SK-MEL-5 (cell line): ENCODE measurements at regions not wholly inside any gene's neighbourhood (a gene's known extent, or its start where the extent isn't known, plus 50 kb on each side); places are given as distances from the start of the nearest gene placed in this dataset.

Source experiments
- DNase-seq: peaks from one replicate; pipeline ENCODE4 v3.0.0-alpha.2; 2016; ENCODE audit warnings: low read depth, low spot score
- in situ Hi-C: cut with HindIII; loops from 2 replicates; pipeline ENCODE4 v1.10.0; 2016; ENCODE audit warnings: low sequenced_read_pairs, high pct_unique_total_duplicates, low pct_unique_long_range_greater_than_20kb

- DNase-seq: no peak
- in situ Hi-C loops: no loop called here
Observed at GRCh38 chr7:110027385-110027784, 1063.5 kb upstream of the LRRN3 start.

GRCh38 chr7:110043519-110043918 lies 1047.4 kb upstream of the LRRN3 start:
- in situ Hi-C loops: no loop called here
- no peak for DNase-seq

- in situ Hi-C loops: no loop called here
- DNase-seq: no peak
Observed at GRCh38 chr7:110050785-110051184, 1040.1 kb upstream of the LRRN3 start.

GRCh38 chr7:110051372-110051771 lies 1039.6 kb upstream of the LRRN3 start:
- in situ Hi-C loops: no loop called here

GRCh38 chr7:110056331-110056730 lies 1034.6 kb upstream of the LRRN3 start:
- DNase-seq: no peak
- in situ Hi-C loops: no loop called here

More at GRCh38 chr7:110051372-110051771, 1039.6 kb upstream of the LRRN3 start:
- no peak for DNase-seq

- DNase-seq: no peak
- in situ Hi-C loops: no loop called here
Observed at GRCh38 chr7:110058401-110058800, 1032.5 kb upstream of the LRRN3 start.

DNA sequence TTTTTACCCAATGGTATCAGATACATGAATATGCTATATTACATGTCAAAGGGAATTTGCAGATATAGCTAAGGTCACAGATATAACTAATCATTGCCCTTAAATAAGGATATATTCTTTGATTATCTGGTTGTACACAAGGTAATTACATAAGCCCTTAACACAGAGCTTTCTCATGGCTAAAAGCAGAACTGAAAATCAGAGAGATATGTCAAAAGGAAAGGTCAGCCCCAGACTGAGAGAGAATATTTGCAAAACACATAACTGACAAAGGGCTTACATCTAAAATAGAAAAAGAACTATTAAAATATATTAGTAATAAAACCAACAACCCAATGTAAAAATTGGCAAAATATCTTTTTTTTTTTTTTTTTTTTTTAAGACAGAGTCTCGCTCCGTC lies 1029.5 kb upstream of the LRRN3 start:
- no peak for DNase-seq
- in situ Hi-C loops: no loop called here

DNA sequence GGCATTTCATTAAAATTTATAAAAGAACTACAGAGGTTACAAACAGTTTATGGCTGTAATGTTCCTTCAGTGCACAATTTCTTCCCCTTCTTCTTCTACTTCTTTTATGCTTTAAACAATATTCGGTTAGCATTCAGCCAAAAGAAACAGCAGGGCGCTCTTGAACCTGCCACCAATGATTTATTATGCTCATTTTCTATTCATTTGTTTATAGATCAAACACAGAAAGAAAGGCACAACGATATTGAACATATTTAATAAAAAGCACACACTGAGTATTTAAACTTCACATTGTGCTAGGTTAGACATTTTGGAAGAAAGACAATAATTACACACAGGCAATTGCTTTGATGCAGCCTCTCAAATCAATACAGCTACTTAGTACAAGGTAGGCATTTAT lies 1025.8 kb upstream of the LRRN3 start:
- no peak for DNase-seq
- in situ Hi-C loops: no loop called here

DNA sequence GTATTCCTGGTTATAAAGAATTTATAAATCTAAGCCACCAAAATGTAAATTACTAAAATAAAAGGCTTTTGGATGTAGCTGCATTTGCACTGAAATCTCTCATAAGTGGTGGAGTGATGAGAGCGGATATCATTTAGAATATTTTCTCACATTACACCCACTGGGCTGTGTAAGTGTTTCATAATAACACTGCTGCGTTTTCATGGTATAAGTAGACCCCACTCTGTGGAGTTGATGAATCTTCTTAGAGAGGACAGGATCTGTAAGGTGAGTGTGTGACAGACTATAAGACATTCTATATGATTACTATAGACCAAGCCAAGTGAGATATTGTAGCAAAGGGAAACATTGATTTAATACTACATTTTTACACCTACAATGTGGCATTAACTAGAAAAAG lies 1024.1 kb upstream of the LRRN3 start:
- in situ Hi-C loops: no loop called here
- DNase-seq: no peak

GRCh38 chr7:110071192-110071591 lies 1019.7 kb upstream of the LRRN3 start:
- in situ Hi-C loops: no loop called here

DNA sequence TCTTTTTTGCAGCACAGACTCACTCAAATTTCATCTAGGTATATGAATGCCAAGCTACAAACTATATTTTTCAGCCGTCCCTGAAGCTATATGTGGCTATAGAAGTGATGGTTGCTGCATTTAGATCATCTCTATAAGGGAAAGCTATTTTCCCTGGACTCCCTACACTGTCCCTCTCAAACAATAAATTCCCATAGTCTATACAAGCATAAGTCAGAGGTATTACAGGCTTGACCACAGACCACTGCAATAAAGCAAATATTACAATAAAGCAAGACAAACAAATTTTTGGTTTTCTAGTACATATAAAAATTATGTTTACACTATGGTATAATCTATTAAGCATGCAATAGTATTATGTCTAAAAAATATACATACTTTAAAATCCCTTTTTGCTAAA lies 1015.5 kb upstream of the LRRN3 start:
- DNase-seq: no peak
- in situ Hi-C loops: no loop called here

More at GRCh38 chr7:110071192-110071591, 1019.7 kb upstream of the LRRN3 start:
- DNase-seq: no peak

- in situ Hi-C loops: no loop called here
Observed at GRCh38 chr7:110076194-110076593, 1014.7 kb upstream of the LRRN3 start.

GRCh38 chr7:110084181-110084807 lies 1006.6 kb upstream of the LRRN3 start:
- DNase-seq: no peak
- in situ Hi-C loops: no loop called here

More at GRCh38 chr7:110076194-110076593, 1014.7 kb upstream of the LRRN3 start:
- no peak for DNase-seq

DNA sequence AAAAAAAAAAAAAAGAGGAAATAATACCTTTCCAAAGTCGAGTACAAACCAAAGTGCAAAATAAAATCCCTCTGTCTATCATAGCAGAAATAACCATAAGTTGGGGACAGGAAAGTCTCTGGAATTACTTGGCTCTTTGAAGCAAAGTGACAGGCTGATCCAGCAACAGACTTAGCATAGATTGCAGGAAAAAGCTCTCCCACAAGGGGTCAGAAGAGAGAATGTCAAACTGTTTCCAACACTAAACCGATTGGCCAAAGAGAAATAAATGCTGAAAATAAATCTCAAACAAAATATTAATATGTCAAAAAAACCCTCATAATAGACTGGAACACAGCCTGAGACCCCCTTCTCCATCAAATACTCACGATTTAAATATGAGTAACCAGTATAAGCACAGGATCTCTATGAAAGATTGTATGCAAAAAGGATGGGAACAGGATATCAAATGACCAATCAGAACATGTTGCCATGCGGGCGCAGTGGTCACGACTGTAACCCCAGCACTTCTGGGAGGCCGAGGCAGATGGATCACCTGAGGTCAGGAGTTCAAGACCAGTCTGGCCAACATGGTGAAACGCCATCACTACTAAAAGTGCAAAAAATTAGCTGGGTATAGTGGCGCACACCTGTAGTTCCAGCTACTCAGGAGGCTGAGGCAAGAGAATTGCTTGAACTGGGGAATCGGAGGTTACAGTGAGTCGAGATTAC lies 1000.7 kb upstream of the LRRN3 start:
- in situ Hi-C loops: no loop called here
- peak; percentile 73 for DNase-seq

DNA sequence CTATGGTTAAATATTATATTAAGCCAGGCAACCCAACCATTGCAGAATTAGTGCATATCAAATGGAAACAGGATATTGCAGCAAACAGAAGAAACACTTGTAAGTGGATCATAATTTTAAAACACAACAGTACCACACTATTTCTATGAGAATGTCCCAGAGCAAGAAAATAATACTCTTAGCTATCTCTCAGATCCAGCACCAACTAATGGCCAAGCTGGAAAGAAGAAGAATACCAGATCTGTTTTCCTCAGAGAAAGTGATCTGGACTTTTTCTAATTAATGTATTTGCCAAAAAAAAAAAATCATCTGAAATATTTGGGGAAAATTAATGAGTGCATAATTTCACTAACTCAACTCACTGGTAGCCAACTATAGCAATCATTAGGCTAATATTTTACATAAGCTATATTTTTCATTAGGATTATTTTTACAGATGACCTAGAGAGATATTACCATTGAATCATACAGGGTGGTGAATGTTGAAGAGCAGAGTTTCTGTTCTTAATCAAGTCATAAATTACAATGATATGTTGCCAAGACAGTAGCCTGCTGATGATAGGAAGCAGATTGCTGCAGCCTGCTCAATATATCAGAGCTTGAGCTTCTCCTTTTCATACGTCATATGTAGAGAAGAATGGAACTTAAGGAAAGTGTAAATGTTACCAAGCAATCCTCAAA lies 995.4 kb upstream of the LRRN3 start:
- DNase-seq: no peak
- in situ Hi-C loops: no loop called here

GRCh38 chr7:110104243-110104642 lies 986.7 kb upstream of the LRRN3 start:
- in situ Hi-C loops: no loop called here
- no peak for DNase-seq

DNA sequence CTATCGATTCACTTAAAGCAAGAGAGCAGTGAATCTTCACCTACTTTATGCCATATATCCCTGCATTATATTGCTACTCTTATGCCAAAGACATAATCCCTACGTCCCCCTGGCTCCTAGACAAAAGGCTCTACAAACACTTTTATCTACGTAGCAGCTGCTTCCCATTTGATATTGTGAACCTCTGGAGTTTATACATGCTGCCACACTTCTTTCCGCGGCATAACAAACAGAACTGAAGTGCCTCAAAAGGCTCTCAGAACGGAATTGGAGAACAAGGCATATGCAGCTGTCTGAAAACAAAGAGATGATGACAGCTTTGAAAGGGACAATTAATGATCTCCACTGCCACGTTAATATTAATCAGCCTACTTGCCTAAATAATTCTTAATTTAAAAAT lies 985.6 kb upstream of the LRRN3 start:
- no peak for DNase-seq
- in situ Hi-C loops: no loop called here

GRCh38 chr7:110105840-110106239 lies 985.1 kb upstream of the LRRN3 start:
- in situ Hi-C loops: no loop called here
- DNase-seq: no peak
